Right hindlimb (tissue), 1 donor: ENCODE measurements at regions not wholly inside any gene's neighbourhood (a gene's known extent, or its start where the extent isn't known, plus 50 kb on each side); places are given as distances from the start of the nearest gene placed in this dataset.

Experiments used
- DNase-seq: peaks from one replicate; pipeline ENCODE4 v3.0.0-alpha.2; 2018

DNA sequence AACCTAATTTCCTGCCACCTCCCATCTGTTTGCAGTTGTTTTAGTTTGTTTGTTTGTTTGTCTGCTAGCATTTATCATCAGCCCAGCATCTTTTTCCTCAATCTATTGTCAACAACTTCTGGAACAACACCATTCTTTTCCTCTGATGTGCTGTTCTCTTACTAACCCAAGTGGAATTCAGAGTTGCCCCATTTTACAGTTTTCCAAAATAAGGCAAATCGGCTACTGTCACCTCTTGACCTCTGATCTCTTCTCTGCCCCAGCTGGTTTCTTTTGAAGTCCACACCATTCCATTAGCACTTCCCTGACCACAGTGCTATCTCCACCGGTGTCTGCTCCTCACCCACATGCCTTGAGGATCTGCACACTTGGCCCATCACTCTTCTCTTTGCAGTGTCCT lies 102.4 kb downstream of the EFNB2 start:
- DNase-seq: no peak

DNA sequence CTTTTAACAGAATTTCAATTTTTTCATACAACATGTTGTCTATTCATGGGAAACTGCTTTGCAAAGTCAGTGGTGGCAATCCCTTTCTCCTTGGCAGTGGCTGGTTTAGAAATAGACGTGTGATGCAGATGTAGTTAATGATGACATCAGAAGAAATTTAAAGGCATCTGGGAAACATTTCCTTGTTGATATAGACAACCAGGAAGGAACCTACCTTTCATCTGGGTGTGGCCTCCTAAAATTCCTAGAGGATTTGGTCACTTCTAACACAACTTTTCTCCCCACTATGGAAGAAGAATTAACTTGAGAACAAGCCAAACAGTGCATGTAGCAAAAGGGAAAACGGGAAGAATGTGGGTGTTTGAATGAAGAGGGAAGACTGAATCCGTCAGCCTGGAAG lies 102.8 kb downstream of the EFNB2 start:
- no peak for DNase-seq

DNA sequence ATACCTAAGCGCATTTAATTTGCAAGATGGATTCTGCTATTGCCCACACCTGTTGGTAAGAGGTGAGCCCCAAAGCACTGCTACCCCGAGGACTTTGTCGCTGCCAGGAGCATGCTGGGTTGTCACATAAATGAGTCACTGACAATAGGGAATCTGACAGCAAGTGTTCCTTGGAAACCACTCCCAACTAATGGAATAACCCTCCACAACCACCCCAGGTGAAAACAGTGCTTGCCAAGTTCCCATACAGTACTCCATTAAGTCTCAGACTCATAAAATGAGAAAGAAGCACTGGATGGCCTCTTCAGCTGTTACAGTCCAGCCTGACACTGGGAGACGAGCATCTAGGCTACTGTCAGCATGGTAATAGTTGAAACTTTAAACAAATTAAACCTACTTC lies 108.6 kb downstream of the EFNB2 start:
- DNase-seq: no peak

DNA sequence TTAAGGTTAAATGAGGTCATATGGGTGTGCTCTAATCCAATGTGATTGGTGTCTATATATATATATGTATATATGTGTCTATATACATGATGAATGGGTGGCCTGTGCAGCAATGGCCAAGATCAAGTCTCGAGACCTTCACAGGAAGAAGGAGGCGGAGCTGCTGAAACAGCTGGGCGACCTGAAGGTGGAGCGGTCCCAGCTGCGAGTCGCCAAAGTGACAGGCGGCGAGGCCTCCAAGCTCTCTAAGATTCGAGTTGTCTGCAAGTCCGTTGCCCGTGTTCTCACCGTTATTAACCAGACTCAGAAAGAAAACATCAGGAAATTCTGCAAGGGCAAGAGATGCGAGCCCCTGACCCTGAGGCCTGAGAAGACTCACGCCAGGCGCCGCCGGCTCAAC lies 109.8 kb downstream of the EFNB2 start:
- DNase-seq: no peak

DNA sequence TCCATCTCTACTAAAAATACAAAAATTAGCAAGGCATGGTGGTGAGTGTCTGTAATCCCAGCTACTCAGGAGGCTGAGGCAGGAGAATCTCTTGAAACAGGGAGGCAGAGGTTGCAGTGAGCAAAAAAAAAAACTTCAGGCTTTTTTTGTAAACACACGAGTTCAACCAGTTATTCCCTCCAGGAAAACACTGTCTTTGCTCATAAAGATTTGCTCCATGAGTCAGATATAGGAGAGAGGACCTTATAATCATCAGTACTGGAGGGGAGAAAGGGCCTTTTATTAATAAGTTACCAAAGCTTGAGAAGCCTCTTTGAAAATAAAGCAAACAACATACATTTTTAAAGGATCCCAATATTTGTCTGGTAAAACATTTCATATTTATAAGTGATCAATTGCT lies 110.7 kb downstream of the EFNB2 start:
- no peak for DNase-seq

DNA sequence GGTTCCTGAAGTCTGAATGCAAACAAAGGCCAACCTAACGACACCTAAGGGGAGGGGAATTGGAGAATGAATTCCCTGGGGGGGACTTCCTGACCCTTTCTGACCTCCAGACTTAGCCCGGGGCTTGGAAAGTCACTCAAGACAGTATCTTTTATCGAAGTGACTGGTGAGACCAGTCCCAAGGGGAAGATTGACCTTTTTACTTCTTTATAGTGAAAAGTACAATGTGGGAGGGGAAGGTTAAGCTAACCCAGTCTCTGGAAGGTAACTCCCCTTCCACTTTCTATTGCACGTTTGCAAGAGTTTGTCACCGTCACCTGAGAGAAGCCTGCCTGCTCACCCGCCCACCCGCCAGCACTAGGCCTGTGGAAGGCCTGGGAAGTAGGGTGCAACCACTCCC lies 111.9 kb downstream of the EFNB2 start:
- no peak for DNase-seq

DNA sequence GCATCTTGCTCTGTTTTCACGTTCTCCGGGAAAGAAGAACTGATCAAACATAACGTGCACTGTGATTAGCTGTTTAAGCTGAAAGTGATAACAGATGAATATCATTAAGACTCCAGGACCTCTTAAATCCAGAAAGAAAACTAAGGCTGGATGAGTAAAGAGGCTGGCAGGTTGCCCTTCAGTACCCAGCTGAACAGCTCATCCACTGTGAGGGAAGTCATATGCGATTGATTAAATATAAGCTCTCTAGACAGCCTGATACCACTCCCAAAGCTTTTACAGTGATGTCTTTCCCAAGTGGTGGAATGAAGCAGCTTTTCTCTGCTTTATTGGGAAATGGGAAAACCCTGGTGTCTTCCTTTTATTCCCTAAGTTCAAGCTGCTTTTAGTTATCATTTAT lies 116.9 kb downstream of the EFNB2 start:
- no peak for DNase-seq

DNA sequence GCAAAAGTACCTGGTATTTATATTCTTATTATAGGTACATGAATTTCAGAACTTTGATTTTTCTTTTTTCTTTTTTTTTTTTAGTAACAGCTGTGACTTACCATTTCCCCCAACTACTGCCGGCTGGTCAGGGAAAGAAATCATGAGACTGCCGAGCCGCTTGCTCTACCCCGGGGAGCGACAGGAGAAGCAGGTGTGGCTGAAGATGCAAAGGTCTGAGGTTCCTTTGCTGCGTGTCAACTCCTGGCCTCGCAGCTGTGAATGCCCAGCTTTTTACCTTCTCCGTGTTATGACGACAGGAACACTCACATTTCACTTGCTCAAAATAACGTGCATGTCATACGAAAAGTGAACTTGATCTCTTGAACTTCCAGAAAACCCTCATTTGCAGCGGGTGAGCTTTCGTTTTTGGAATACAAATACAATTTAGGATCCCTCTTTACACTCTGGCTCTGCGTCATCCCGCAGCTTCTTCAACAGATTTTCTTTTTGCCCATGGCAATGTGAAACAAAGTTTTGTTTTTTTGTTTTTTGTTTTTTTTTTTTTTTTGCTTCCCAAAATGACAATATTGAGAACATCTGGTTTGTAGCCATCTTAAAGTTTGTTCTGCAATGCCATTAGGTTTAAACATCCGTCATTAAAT lies 117.9 kb downstream of the EFNB2 start:
- DNase-seq: peak; percentile 24

DNA sequence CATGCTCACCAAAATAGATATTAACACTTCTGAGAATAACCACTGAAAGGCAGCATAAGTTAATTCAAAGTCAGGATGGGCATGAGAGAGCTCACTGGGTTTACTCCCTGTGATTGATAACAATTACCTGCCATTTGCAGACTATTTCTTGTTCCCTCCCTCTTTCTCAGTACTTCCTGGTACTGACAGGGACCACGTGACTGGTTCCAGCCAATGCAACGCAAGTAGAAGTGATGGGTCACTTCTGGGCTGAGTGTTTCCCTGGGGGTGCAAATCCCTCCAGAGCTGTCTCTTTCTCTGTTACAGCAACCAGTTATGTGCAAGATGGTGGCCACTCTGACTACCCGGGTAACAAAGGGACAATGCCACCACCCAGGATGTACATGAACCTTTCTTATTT lies 118.8 kb downstream of the EFNB2 start:
- DNase-seq: no peak

DNA sequence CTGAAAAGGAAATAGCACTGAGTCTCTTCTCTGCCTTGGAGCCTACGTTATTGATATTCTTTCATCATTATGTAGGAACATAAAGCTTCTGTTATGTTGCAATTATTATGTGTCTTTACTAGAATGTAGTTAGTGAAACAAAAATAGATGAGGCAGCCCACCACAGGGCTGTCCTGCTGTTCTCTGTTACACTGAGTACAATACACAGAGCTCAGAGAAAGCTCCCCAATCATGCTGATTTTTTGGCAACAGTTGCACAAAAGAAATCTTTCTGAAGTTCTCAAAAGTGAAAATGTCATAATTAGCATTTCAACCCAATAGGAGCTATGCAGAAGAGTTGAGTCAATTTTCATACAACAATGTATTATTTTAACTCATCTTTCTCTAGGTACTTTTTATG lies 119.5 kb downstream of the EFNB2 start:
- DNase-seq: no peak

DNA sequence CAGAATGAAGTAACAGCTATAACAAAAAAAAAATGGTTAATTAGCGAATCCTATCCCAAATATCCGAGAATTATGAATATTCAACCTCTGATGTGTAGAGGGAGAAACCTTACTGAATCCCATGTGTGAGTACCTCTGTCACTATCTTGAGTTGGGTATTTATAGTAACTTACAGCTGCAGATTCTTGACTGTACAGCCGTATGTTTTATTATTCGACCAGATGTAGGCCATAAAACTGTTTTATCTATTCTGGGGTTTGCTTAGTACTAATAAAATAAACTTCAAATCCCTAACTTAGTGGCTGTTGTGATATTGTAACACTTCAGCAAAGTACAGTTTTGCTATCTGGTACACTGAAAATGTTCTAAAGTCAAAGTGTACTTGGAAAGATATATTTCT lies 120.0 kb downstream of the EFNB2 start:
- no peak for DNase-seq

DNA sequence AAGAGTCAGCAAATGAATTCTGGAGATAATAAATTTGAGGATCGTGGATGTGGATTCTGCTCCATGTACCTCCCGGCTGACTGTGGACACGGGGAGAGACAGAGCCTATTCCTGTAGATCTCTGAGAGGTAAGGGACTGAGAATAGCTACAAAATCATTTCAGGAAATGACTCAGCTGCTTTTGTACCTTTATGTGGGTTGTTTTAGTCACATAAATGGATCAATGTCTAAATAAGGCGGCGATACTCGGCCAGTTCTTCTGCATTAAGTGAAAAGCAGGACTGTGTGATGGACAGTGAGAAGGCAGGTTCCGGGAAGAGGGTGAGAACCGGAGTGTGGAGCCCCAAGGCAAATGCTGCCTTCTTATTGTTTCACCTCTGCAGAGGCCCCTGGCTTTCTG lies 128.1 kb downstream of the EFNB2 start:
- no peak for DNase-seq

DNA sequence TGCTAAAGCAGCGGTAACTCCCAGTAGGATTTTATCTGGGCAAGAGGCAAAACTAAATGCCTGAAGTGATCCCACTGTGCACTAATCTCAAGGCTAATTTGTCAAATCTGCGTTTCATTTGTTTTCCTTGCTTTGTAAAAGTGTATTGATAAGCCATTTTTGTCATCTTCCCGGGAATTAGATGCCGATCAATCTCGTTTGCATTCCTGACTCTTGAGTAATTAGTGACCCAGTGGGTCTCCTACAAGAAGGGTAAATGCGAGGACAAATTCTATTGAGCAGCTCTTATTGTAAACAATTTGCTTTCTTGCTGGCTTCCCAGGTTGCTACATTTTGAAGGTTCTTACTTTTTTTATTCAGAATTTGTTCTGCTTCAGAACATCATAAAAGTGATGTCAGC lies 129.7 kb downstream of the EFNB2 start:
- DNase-seq: no peak

DNA sequence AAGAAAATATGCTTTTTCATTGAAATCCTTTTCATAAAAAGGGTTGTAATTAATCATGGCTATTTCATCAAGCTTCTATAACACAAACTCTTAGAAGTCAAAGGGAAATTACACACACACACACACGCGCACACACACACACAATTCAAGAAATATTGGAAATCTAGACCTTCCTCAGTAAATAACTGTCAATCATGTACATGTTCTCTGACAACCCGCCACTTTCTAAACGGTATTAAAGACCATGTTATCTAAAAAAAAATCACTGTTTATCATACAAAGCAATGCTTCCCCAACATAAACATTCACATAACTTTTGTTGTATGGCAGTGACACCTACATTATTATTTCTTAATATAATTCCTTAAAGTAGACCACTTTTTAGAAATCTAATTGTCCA lies 132.2 kb downstream of the EFNB2 start:
- DNase-seq: no peak

DNA sequence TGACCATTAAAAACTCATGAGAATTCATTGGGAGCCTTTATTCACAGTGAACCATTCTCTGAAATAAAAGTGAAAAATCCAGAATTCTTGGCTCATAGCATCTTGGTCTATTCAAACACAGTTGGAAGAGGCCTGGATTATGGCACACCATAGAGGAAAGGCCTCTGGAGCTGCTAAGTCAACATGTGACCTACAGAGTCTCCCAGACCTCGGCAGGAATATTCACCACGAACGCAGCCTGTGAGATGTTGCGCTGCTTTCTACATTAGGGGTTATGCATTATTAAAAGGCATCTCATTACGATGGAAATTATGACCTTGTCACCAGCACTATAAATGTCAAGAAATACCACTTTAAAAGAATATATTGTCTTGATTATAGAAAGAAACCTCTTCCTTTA lies 132.6 kb downstream of the EFNB2 start:
- no peak for DNase-seq

DNA sequence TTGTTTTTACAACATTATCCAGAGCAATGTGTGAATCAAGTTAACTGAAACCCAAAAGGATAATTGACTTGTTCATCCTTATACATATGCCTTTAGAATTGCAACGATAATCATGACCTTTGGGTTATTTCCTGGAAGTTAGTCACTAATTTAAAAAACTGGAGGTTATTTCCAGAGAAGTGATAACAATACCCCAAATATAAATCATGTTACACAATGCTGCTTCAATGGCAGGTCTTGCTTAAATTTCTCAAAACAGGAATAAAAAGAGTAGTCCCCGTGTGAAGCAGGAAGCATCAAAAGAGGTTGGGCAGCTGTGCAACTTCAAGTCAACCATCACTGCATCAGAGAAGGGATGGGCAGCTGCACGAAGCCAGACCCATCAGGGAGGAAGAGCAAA lies 134.4 kb downstream of the EFNB2 start:
- DNase-seq: no peak

DNA sequence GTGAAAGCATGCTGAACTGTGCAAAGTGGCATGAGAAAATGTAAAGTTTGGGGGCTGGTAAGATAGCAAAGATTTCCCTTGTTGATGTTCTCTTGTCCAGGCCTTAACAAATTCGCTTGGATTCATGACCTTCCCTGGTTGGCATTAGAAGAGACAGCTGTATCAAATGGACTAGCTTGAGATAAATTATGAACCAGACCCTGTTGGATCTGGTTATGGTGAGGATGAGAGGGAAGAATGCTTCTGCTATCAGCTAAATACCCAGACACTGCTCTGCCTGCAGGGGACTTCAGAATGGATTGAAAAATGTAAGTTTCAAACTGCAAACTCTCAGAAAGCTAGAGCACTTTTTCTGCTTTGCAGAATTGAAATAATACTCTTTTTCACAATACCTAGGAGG lies 135.2 kb downstream of the EFNB2 start:
- no peak for DNase-seq

DNA sequence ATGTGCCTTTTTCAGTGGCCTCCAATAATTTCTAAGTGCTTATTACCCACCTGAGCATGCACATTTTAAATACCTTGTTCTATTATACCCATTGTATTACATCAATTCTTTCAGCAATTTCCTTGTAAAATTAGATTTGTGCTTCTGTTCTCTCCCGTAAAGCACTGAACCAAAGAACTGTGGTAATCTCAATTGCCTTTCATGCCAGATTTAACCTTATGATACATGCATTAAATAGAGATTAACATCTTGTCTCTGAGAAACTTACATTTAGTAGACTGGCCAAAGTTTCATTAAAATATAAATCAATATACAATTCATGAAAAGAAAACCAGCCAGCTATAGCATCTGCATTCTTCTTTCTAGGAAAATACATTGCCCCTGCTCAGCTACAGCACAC lies 137.2 kb downstream of the EFNB2 start:
- no peak for DNase-seq

DNA sequence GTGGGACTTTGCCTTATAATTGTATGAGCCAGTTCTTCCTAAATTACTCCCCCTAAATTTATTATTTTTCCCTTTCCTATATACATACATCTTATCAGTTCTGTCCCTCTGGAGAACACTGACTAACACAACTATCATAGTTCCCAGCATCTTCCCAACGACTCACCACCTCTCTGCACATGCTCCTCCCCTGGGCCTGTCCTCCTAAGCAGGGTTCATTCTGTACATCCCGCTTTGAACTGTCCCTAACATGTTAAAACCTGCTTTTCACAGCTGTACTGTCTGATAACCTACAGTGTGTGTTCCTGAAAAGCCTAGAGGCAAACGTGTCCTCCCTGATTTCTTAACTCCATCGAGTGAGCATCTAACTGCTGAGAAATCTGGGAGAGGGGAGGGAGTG lies 141.7 kb downstream of the EFNB2 start:
- no peak for DNase-seq

DNA sequence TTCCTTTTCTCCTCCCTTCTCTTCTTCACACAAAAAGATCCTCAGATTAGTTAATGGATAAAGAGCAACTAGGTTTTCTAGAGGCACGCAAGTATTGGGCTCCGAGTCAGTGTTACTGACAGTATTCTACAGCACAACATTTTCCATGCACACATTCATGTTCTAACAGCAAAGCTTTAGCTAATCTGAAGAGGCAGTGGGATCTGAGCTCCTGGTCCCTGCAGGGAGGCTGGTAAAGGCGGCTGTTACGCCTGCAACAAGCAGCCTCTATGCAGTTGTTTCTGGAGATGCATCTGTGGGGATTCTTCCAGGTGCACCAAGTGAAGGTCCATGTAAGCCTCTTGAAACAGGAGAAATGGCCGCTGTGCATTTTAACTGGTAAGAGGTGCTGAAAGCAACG lies 143.8 kb downstream of the EFNB2 start:
- DNase-seq: no peak

DNA sequence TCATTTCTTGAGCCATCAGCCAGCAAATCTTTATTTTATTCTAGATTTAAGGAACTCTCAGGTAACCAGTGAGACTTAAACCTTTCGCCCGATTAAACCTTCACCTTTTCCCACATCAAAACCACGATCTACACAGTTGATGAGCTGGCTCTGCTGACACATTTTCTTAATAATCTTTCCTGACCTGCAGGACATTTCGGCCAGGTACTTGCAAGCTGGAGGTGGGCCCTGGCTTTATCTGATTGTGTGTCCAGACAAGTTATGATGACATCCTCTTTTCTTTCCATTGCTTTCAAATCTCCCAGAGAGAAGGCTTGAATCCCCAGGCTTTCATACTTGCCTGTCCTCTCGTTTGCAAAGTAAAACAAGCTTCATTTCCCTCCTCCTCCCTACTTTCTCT lies 144.2 kb downstream of the EFNB2 start:
- DNase-seq: no peak

DNA sequence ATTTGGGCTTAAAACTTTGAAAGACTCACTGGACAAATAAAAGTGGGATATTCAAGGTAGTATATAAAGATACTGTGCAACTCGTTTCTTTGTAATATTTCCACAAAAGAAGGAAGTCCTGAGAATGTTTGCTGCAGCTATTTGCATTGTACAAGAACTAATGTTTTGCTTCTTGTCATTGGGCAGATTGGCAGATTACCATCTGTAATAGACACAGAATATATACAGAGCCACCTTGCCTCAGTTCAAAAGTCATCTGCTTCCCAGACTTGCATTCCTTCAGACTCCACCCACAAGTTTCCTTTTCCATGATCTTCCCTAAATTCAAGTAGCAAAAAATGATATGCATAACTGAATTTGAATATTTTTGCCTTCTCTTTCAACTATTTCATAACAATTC lies 145.1 kb downstream of the EFNB2 start:
- DNase-seq: no peak

DNA sequence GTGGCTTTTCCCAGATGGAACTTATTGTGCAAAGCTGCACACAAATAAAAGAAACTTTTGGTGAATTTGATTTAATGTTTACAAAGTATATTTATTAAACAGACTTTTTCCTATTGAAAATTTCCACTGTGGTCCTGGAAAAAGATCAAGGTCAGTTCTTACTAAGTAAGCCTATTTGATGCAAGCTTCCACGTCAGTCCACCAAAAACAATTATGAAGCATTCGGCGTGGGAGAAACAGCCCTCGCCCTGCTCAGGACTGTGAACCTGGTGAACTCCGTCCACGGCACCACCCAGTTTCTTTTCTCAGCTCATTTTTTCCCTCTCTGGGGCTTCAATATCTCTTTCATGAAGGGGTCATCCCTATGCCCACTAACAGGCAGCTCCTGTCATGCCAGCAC lies 149.8 kb downstream of the EFNB2 start:
- no peak for DNase-seq

DNA sequence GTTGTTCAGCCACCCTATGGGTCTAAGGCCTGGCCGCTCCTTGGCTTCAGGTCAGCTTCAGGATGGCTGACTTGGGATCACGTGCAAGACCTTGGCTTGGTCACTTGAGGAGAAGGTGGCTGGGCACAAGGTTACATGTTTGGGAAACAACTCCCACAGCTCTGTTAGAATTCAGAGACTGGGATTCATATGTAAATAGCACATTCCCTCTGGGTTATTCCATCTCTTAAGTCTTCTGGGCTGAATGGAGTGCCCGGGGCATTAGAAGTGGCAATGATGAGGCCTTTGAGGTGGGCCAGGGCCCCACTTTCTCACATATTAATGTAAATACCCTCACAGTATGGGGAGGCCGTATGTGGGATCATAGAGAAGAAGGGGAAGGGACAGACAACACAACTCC lies 150.9 kb downstream of the EFNB2 start:
- DNase-seq: no peak

DNA sequence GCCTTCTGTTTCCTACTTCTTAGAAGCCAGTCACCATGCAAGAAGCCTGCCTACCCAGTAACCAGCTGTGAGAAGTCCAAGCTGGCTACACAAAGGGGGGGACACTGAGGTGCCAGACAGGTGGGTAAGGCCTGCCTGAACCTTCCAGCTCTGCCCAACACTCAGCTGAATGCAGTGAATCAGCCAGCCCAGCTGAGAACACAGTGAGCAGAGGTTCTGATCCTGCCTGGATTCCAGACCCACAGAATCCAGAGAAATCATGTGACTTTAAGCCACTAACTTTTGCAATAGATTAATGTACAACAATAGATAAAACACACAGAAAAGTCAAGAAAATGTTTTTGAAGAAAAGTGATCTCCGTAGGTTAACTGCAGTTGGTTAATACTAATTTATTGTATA lies 151.7 kb downstream of the EFNB2 start:
- DNase-seq: no peak

DNA sequence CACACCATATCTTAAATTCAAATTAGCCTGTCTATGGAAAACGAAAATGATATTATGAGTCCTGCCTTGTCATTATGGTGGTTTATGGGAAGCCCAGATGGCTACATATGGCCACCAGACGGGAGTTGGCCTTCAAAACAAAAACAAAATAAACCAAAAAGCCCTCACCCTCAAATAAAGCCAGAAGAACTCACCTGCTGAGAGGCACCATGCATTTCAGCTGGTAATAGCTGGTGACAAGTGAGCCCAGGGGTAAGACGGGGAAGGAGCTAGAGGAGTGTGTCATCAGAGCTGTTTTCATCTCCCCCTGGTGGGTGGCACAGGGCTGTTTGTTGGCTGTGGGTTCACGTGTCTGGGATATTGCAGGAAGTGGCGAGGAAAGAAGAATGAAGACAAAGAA lies 152.9 kb downstream of the EFNB2 start:
- DNase-seq: no peak
